GM21717 (cell line): ENCODE measurements at regions not wholly inside any gene's neighbourhood (a gene's known extent, or its start where the extent isn't known, plus 50 kb on each side); places are given as distances from the start of the nearest gene placed in this dataset.
"Not testable (repeated sequence)": the region's sequence is repeated elsewhere in the genome, so short reads cannot be mapped to it uniquely, and the experiment has no call there.

Experiments
- ATAC-seq: cut with Tn5 transposase; IDR thresholded peaks from one replicate; pipeline ENCODE4 v1.9.1; 2021; ENCODE audit warnings: mild to moderate bottlenecking, moderate library complexity; ENCODE audit not compliant: unreplicated experiment

DNA sequence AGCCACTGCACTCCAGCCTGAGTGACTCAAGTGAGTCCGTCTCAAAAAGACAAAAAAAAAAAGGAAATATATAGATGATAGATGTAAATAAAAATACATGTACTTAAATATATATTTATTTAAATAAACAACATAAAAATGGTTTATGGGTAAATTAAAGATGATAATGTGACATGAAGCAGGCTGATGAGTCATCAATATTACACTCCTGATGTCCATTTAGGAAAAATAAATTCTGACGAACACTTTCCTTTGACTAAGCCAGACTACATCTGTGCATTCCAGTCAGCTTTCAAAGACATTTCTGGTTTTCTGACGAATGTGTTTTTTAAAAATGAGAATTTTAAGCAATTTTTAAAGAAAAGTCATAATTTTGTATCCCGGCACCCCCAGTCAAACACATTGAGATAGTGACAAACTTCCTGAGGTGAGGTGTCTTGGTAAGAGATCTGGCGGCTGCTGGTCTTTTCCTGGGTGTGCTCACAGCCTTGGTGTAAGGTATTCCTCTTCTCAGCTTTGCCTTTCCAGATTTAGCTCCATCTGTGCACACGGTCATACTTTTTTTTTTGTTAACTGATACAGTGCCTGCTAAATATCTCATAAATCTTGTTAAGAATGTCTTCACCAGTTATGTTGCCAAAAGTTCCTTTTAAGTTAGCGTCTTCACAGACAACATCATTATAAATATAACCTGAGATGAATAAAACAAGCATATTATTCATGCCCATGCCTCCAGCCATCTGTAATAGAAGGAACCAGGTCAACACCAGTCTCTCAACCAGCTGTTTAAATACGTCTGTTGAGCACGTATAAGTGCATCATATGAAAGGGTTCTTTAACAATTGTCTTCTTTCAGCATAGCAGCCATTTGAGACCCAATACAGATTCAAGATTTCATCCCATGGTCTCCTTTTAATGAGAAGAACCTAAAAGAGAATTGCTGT, 214.5 kb upstream of the PLD5 start:
- no peak for ATAC-seq

DNA sequence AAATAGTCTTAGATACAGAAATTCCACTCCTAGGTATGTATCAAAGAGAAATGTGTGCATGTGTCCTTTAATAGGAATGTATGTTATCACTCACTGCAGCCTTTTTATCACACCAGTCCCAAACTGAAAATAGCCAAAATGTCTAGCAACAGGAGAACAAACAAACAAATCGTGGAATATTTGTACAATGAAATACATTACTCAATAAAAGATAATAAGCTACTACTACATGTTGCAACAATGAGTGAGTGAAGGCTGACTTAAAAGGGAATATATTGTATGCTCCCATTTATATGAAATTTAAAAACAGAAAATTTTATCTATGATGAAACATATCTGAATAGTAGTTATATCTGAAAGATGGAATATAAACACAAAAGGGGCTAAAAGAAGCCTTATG, 212.1 kb upstream of the PLD5 start:
- ATAC-seq, result no peak

DNA sequence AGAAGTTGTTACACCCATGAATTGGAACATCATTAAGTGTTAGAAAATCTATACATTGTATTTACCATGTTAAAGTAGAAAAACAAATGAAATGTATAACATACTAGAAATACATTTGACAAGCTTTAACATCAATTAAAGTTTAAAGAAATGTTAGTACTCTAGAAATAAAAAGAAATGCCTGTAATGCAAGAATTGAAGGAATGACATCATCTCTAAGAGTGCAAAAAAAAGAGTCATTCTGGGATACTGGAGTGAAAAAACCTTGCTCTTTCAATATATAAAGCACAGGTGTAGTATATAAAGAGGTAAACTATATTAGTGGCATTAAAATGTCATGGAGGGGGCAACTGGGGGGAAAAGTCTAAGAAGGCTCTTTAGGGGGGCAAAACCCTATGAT, 210.8 kb upstream of the PLD5 start:
- ATAC-seq, result no peak

DNA sequence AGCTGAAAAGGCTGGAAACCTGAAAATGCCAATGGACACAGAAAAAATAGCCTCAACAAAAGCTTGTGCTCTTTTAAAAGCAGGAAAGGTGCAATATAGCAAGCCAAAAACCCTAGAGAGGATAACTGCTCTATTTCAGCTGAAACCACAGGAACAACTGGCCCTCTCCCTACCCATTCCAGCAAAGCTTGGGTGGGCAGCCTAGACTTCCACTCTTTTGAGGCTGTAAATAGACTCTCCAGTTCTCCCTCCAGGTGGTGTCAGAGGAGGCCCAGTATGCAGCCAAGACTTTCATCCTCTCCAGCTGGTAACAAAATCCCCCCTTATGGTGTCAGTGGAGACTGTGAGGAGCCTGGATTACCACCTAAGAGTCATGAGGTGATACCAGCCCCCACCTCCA, 206.9 kb upstream of the PLD5 start:
- ATAC-seq, result no peak

DNA sequence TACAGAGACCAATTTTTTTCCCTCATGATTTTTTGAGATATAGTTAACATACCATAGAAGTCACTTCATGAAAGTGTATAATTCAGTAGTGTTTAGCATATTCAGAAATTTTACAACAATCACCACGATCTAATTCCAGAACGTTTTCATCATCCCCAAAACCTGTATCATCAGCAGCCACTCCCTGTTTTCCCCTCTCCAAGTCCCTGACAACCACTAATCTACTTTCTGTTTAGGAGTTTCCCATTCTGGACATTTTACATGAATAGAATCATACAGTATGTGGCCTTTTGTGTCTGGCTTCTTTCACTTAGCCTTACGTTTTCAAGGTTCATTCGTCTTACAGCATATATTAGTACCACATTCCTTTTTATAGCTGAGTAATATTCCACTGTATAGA, 204.2 kb upstream of the PLD5 start:
- ATAC-seq, result no peak

DNA sequence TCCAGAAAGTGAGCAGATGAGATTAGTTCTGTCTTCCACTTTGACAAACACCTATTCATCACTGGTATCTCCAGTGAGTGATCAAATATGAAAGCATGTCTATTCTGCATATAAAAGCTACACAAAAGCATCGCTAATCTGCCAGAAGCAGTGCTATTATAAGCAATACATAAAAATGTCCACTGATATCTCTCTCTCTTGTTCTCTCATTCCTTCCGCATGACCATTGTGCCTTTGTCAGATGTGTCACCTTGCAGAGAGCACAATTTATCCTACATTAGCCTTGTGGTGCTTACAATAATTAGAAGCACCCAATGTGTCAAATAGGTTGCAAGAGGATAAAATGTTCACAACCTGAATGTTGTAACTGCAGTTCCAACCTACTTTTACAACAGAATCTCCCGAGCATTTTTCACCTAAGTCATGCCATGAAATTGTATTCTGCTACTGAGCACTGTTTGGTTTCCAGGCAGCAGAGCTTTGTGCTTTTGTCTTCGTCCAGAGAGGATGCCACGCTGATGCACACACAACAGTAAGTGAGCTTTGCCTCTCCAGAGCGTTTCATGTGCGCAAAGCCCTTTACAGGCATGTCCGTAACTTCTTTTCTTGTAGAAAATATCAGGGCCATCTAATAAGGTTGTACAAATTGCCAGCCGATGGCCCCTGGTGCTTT, 198.7 kb upstream of the PLD5 start:
- no peak for ATAC-seq

DNA sequence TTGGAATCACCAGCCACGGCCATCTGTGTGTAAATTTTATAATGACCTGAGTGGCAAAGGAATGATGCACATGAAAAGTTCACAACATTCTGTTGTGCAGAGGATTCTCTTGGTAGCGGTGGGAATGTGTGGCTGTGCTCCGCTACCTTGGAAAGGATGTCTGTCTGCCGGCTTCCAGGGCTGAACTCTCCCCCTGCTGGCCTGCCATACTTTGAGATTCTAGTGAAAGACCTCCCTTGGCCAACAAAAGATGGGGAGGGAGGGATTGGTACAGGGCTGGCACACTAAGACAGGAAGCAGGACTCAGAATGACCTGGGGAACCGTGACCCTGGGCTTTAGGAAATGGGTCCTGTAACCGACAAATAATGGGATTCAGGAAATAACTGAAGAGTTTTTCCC, 194.5 kb upstream of the PLD5 start:
- no peak for ATAC-seq

DNA sequence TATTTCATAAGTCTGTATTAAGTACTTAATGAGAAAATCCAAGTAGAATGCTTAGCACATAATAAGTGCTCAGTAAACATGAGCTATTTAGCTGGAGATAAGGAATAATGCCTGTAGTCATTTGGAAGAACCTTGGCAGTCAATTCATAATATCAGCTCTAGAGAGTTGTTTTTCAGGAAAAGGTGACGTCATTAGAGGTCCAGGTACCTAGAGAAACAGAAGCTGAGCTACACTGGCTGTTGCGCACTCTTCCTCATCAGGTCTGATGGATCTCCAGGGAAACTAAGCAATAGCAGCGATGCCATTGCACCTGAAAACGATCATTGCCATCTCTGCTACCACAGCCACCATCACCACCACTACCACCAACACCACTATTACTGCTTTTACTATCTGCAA, 187.8 kb upstream of the PLD5 start:
- no peak for ATAC-seq

DNA sequence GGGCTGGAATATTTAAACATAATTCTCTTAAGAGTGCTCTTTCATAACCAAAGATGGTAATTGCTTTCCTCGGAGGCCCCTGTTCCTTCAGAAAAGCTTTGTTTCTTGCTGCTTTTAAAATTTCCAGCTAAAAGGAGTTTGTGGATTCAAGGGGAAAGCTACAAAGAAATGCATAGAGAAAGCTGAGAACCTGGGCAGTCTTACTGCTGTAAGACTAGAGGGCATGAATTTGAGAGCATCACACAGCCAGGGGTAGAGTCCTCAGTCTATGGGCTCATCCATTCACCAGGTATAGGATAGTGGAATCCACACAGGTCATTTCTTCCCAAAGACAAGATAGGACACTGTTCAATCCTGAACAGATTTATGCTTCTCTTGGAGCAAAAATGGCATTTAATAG, 186.3 kb upstream of the PLD5 start:
- no peak for ATAC-seq

DNA sequence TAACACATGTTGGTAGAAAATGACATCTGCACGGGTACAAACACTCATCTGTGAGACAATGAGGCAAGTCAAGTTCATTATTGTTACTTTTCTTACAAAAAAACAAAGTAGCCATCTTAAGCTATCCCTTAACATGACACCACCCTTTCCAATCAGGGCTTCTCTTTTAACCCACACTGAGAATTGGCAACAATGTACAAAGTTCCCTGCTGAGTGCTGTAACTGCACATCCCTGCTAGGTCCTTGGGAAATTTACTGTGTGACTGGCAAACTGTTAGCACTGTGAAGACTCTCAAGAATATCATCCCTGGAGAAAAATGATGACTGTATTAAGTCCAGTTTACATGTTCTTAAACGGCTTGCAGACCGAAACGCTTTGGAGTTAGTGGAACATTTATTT, 185.8 kb upstream of the PLD5 start:
- no peak for ATAC-seq

DNA sequence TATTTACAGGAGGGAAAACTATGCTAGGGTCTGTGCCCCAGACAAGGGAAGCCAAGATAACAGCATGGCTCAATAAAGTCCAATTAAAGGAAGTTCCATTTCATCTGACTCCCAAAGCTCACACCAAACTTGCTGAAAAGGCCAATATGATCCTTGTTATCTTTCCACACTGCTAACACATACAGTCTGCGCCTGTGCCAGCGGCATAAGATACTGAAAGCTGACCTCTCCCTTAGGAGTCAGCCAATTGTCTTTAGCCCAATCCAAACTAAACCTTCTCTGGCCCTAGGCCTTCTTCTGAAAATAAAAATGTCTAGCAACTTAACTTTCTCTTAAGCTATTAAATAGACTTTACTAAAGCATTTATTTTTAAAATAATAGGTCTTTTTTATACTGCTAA, 179.0 kb upstream of the PLD5 start:
- no peak for ATAC-seq

DNA sequence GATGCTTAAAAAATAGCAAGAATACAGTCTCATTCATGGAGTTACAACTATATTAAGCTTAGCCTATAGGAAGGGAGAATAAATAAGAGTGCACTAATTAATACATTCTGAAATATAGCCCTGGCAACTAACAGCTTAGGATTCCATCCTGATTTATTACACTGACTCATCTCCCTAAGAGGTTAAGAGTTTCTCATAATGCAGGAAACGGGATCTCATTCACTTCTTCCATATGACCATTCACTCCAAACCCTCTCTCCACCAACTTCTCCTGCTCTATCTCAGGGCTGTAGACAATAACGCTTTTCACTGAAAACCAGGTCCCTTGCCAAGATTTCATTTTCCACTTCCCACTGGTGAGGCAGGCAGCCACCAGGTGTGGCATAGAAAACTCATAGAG, 168.5 kb upstream of the PLD5 start:
- ATAC-seq, result no peak

DNA sequence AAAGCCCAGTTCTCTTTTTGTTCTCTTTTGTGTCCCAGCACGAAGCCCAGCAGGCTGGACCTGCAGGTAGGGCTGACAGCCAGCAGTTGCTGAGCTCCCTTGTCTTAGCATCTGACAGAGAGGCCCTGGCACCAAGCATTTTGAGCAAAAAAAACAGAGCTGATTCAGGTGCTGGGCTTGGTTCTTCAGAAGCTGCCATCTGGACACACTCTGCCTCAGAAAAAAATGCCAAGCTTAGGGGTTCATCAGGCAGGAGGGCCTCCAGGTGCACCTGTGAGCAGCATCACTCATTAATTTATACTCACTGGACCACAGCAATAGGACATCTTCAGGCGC, 167.1 kb upstream of the PLD5 start:
- no peak for ATAC-seq

DNA sequence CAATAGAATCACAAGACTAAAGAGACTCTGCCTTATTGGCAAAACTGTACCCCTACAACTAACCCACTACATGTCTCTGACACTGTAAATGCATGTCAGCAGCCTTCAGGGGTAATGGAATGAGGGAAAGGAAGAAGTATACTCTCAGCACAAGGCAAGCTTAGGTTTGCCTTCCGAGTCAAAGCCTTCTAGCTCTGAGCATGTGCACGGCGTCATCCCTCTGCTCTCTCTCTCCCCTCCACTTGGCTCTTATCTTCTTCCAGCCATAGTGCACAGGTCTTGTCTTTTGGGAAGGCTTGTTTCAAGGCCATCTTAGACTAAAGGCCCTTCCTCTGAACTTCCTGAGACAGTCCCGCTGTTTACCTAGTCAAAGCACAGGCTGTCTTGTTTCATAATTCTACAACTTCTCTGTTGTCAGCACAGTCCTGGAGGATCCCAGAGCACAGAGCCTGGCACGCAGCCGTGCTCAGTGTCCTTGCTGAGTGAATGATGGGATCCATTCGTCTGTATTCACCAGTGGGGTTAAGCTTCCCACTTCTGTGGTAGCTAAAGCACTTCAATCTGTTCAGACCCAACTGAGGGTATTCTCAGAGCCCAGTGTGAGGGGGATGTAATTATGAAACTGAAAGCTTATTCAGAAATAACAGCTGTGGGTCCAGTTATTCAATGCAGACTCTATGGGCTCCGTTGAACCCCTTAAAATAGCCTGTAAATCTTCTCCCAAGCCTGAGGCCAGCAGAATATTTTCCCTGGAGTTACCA, 166.5 kb upstream of the PLD5 start:
- ATAC-seq, result no peak

DNA sequence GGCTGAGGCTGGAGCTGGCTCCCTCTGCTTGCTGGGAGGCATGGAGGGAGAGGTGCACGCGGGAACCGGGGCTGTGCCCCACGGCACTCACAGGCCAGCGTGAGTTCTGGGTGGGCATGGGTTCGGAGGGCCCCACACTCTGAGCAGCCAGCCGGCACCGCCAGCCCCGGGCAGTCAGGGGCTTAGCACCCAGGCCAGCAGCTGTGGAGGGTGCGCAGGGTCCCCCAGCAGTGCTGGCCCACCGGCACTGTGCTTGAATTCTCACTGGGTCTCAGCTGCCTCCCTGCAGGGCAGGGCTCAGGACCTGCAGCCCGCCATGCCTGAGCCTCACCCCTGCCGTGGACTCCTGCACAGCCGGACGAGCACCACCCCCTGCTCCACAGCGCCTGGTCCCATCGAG, 164.9 kb upstream of the PLD5 start:
- no peak for ATAC-seq

DNA sequence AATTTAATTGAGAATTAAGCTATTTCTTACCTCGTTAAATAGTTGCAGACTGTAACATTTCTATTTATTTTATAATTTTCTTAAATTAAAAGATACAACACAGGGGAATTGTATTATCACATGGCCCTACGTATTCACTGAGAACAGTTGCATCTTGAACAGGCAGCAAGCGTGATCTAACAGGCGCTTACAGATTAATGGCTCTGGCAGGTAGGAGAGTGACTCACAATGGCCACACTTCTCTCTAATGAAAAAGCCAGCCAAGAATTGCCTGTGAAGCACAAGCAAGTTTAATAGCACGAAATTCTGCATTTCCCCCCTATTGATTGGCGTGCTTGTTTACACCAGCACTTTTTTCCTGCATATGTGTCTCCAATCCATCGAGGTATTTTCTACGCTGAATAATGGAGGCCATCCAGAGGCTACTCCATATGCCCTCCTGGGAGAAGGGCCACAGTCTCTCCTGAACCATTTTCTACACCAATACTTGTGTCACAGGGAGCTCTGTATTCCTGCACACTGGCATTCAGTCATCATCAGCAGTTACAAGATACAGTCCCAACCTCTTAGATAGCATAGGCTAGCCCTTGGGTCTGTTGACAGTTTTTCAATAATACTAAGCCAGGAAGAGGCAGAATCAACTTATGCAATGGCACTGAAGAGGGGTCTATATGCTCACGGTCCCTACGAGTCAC, 150.6 kb upstream of the PLD5 start:
- no peak for ATAC-seq

DNA sequence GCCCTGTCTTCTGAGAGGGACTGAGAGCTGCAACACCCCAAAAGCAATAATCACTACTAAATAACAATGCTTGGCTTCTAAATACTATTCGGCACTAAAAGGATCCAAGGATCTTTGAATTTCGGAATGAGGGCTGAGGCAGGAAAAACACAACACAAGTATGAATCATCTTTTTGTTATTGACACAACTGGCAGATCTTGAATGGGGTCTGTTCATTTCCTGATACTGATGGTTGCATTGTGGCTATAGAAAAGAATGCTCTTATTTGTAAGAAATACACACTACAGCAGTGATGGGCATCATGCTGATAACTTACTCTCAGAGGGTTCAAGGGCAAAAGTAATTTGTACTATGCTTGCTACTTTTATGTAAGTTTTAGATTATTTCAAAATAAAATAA, 149.2 kb upstream of the PLD5 start:
- ATAC-seq, result no peak

DNA sequence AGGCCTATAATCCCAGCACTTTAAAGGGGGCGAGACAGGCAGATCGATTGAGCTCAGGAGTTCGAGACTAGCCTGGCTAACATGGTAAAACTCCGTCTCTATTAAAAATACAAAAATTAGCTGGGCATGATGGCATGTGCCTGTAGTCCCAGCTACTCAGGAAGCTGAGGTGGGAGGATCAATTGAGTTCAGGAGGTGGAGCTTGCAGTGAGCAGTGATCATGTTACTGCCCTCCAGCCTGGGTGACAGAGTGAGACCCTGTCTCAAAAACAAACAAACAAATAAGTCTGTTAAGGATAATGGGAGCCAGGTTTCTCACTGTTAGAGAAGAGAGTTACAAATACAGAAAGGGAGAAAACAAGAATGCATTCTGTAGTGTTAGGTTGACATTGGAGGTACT, 148.7 kb upstream of the PLD5 start:
- not testable (repeated sequence) for ATAC-seq

DNA sequence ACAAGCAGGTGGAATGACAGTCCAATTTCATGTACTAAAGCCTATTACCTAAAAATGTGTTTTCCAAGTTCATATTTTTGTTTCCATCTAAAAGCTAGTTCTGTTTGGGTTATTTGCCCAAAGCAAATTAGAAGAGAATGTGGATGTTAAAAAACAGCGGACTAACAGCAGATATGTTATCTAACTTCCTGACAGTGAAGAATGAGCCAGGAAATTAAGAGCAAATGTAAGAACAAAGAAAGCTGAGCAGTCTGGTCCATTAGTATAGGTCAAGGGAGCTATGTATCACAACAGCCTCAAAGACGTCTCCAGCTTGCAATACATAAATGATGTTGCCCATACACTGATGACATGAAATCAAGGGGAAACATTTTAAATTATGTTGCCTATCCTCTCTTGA, 145.5 kb upstream of the PLD5 start:
- ATAC-seq, result no peak

DNA sequence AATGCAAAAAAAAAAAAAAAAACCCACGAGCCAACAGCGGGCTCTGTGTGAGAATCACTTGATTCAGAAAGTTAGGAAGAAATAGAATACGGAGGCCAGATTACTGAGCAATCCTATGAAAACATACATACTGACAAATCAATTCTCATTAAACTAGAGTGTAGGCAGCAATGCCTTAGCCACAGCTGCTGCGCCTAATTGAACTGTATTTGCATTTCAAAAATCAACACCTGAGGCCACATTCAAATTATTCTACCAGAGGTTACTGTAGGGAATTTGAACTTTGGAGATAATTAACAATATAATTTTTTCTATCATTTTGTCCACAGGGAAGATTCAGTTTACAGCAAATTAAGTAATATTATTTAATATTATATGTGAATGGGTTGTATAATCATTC, 138.4 kb upstream of the PLD5 start:
- ATAC-seq, result no peak

DNA sequence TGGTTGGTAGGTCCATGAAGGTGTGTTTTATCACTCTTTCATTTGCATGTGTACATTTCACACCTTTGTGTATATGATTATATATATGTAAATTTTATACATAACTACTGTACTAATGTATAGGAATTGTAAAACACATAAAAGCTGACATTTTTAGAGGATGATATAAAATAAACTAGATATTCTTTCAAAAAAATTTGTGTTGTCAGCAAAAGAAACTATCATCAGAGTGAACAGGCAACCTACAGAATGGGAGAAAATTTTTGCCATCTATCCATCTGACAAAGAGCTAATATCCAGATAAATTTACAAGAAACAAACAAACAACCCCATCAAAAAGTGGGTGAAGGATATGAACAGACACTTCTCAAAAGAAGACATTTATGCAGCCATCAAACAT, 129.3 kb upstream of the PLD5 start:
- not testable (repeated sequence) for ATAC-seq
